SU-DHL-6 (cell line): ENCODE measurements at regions not wholly inside any gene's neighbourhood (a gene's known extent, or its start where the extent isn't known, plus 50 kb on each side); places are given as distances from the start of the nearest gene placed in this dataset.

Experiments
- H2AFZ ChIP-seq: fragments of 200-600 bp; sonication (generic); 2 replicates; pipeline ENCODE4 v1.6.1; 2014; ENCODE audit warnings: low read depth, mild to moderate bottlenecking, moderate library complexity, mixed read lengths, antibody characterized with exemption, low read length; ENCODE audit not compliant: severe bottlenecking
- H3F3A ChIP-seq: fragments of 200-600 bp; shearing (Covaris generic); 2 replicates; pipeline ENCODE4 v1.6.0; 2016; ENCODE audit warnings: antibody characterized with exemption, mild to moderate bottlenecking; ENCODE audit not compliant: insufficient read depth
- H3K27ac ChIP-seq: fragments of 200-600 bp; sonication (generic); 2 replicates; pipeline ENCODE4 v1.5.1; 2016; ENCODE audit warnings: low read depth, mild to moderate bottlenecking, low read length, moderate library complexity, mixed read lengths
- H3K27me3 ChIP-seq: fragments of 200-600 bp; sonication (generic), shearing (Covaris generic); 2 replicates; pipeline ENCODE4 v1.6.0; 2014; ENCODE audit warnings: mild to moderate bottlenecking, low read length
- H3K36me3 ChIP-seq: fragments of 200-600 bp; sonication (generic); 2 replicates; pipeline ENCODE4 v1.6.1; 2014; ENCODE audit warnings: mild to moderate bottlenecking, low read length, mixed read lengths
- H3K4me2 ChIP-seq: fragments of 300-600, 200-600 bp; shearing (Covaris generic), sonication (generic); 2 replicates; pipeline ENCODE4 v1.6.0; 2014; ENCODE audit warnings: low read length, low read depth, mild to moderate bottlenecking; ENCODE audit not compliant: poor library complexity, severe bottlenecking
- H3K4me3 ChIP-seq: fragments of 200-600 bp; sonication (generic); 2 replicates; pipeline ENCODE4 v1.5.1; 2014; ENCODE audit warnings: antibody characterized with exemption, low read length, mild to moderate bottlenecking, mixed read lengths; ENCODE audit not compliant: insufficient read depth, poor library complexity, severe bottlenecking
- H3K79me2 ChIP-seq: fragments of 200-600 bp; sonication (generic); 2 replicates; pipeline ENCODE4 v1.6.1; 2014; ENCODE audit warnings: mild to moderate bottlenecking, low read length, moderate library complexity; ENCODE audit not compliant: insufficient read depth
- H3K9ac ChIP-seq: fragments of 200-600 bp; sonication (generic); 2 replicates; pipeline ENCODE4 v1.7.0; 2014; ENCODE audit warnings: mild to moderate bottlenecking, low read length
- H3K9me2 ChIP-seq: fragments of 200-600 bp; sonication (generic); replicated peaks from 2 replicates; pipeline ENCODE4 v1.6.1; 2014; ENCODE audit warnings: low read length; ENCODE audit not compliant: insufficient read depth
- H3K9me3 ChIP-seq: fragments of 200-600 bp; sonication (generic); 2 replicates; pipeline ENCODE4 v1.6.1; 2014; ENCODE audit warnings: low read length, mixed read lengths; ENCODE audit not compliant: insufficient read depth
- H4K20me1 ChIP-seq: fragments of 200-600 bp; sonication (generic); 2 replicates; pipeline ENCODE4 v1.6.1; 2014; ENCODE audit warnings: low read depth, mild to moderate bottlenecking, antibody characterized with exemption, low read length, moderate library complexity, mixed read lengths
- EZH2phosphoT487 ChIP-seq: fragments of 200-600 bp; sonication (generic), shearing (Covaris generic); conservative IDR thresholded peaks from 2 replicates; pipeline ENCODE4 v1.6.1; 2018; ENCODE audit warnings: mild to moderate bottlenecking, antibody characterized with exemption, low read length, moderate library complexity, mixed read lengths
- TF ChIP-seq, protein P1 (sequence below): fragments of 200-600 bp; sonication (generic); IDR thresholded peaks from one replicate; pipeline ENCODE4 v1.5.1; 2017; ENCODE audit warnings: antibody characterized with exemption, mild to moderate bottlenecking, low read length, moderate library complexity; ENCODE audit not compliant: insufficient read depth, poor library complexity, severe bottlenecking

DNA sequence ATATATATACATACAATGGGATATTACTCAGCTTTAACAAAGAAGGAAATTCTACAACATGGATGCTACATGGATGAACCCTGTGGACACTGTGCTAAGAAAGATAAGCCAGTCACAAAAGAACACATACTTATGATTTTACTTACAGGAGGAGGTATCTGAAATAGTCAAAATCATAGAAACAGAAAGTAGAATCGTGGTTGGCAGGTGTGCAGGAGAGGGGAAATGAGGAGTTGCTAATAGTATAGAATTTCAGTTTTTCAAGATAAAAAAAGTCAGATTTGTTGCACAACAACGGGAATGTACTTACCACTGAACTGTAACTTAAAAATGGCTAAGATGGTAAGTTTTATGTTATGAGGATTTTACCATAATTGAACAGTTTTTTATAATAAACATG is 706.3 kb downstream of the TFAP2A start:
- Histone ChIP-seq H2AFZ (no peak overlapping the region), H3K27me3 (no peaks in the 10 kb centered on the region), H3K4me3 (no peak overlapping the region), H3K9ac (no peak overlapping the region), H3K36me3 (no peaks in the 10 kb centered on the region), H3K9me2 (no peaks in the 10 kb centered on the region; the same call in 1 of the 2 replicates), H3K4me2 (no peak overlapping the region), H4K20me1 (no peaks in the 10 kb centered on the region; the same call in 1 of the 2 replicates), H3K27ac (no peak overlapping the region), H3K79me2 (no peaks in the 10 kb centered on the region), H3K9me3 (no peaks in the 10 kb centered on the region), H3F3A (no peaks in the 10 kb centered on the region)
- no peak for TF ChIP-seq EZH2phosphoT487
- TF ChIP-seq, protein P1, sequence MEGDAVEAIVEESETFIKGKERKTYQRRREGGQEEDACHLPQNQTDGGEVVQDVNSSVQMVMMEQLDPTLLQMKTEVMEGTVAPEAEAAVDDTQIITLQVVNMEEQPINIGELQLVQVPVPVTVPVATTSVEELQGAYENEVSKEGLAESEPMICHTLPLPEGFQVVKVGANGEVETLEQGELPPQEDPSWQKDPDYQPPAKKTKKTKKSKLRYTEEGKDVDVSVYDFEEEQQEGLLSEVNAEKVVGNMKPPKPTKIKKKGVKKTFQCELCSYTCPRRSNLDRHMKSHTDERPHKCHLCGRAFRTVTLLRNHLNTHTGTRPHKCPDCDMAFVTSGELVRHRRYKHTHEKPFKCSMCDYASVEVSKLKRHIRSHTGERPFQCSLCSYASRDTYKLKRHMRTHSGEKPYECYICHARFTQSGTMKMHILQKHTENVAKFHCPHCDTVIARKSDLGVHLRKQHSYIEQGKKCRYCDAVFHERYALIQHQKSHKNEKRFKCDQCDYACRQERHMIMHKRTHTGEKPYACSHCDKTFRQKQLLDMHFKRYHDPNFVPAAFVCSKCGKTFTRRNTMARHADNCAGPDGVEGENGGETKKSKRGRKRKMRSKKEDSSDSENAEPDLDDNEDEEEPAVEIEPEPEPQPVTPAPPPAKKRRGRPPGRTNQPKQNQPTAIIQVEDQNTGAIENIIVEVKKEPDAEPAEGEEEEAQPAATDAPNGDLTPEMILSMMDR, result no peak

DNA sequence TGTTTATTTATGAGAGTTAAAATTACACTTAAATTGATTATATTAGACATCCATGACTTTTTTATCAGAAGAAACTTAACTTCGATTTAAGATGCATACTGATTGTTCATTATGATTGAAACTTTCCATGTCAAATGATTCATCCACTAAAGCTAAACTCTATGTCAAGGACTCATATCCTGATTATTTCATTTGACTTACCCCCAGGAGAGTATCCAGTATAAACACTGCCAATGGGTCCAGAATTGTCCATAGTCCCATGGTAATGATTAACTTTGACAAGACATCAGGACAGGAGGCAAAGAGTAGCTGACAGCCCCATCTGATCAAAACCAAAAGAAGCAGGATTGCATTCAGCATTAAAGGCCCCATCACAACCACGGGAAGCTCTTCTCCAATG is 709.9 kb downstream of the TFAP2A start:
- H3K36me3 ChIP-seq, result no peaks in the 10 kb centered on the region
- H4K20me1 ChIP-seq, result no peaks in the 10 kb centered on the region
- H2AFZ ChIP-seq, result no peak overlapping the region
- no peaks in the 10 kb centered on the region for H3K79me2 ChIP-seq
- H3K9me2 ChIP-seq, result no peaks in the 10 kb centered on the region; the same call in 1 of the 2 replicates
- no peak overlapping the region for H3K4me3 ChIP-seq
- H3F3A ChIP-seq, result no peaks in the 10 kb centered on the region
- H3K9me3 ChIP-seq, result no peaks in the 10 kb centered on the region
- H3K27ac ChIP-seq, result no peak overlapping the region
- no peak overlapping the region for H3K4me2 ChIP-seq
- no peak for TF ChIP-seq EZH2phosphoT487
- TF ChIP-seq, protein P1, result no peak
- H3K27me3 ChIP-seq, result no peaks in the 10 kb centered on the region
- no peak overlapping the region for H3K9ac ChIP-seq

DNA sequence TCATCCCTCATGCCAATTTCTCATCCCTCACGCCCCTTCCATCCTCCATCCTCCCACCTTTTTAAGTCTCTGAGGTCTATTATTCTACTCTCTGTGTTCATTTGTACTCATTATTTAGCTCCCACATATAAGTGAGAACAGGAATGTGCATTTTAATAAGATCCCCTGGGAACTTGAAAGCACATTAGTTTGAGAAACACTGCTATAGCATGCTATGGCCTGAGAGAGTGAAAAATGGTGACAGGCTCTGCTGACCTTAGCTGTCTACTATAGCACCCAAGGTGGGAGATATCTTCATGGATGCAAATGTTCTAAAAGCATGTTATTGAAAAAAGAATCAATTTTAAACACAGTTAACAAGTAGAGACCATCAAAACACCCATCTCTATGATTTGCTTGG is 712.0 kb downstream of the TFAP2A start:
- Histone ChIP-seq H3K27ac (no peak overlapping the region), H3F3A (no peaks in the 10 kb centered on the region), H3K27me3 (no peaks in the 10 kb centered on the region), H2AFZ (no peak overlapping the region), H3K9me3 (no peaks in the 10 kb centered on the region), H3K9ac (no peak overlapping the region), H3K36me3 (no peaks in the 10 kb centered on the region), H3K79me2 (no peaks in the 10 kb centered on the region), H4K20me1 (0 out of 2 replicates have a peak, but pooled peaks cover 2% of the 10 kb centered on the region), H3K4me3 (no peak overlapping the region), H3K9me2 (no peaks in the 10 kb centered on the region; the same call in 1 of the 2 replicates), H3K4me2 (no peak overlapping the region)
- no peak for TF ChIP-seq EZH2phosphoT487
- TF ChIP-seq, protein P1, result no peak
